ENCODE measurements at regions not wholly inside any gene's neighbourhood (a gene's known extent, or its start where the extent isn't known, plus 50 kb on each side); places are given as distances from the start of the nearest gene placed in this dataset.

DNA sequence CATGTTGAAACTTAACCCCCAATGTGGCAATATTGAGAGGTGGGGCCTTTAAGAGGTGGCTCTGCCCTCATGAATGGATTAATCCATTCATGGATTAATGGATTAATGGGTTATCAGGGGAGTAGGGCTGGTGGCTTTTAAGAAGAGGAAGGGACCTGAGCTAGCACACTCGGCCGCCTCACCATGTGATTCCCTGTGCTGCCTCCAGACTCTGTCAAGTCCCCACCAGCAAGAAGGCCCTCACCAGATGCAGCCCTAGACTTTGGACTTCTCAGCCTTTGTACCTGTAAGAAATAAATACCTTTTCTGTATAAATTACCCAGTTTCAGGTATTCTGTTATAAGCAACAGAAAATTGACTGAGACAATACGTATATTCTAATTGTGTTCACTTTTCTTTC is 272.2 kb upstream of the DMRT1 start:
- TF ChIP-seq, protein P1, sequence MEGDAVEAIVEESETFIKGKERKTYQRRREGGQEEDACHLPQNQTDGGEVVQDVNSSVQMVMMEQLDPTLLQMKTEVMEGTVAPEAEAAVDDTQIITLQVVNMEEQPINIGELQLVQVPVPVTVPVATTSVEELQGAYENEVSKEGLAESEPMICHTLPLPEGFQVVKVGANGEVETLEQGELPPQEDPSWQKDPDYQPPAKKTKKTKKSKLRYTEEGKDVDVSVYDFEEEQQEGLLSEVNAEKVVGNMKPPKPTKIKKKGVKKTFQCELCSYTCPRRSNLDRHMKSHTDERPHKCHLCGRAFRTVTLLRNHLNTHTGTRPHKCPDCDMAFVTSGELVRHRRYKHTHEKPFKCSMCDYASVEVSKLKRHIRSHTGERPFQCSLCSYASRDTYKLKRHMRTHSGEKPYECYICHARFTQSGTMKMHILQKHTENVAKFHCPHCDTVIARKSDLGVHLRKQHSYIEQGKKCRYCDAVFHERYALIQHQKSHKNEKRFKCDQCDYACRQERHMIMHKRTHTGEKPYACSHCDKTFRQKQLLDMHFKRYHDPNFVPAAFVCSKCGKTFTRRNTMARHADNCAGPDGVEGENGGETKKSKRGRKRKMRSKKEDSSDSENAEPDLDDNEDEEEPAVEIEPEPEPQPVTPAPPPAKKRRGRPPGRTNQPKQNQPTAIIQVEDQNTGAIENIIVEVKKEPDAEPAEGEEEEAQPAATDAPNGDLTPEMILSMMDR (conservative IDR thresholded peaks at IDR 0.05 in 1 of 2, IDR thresholded peaks at IDR 0.05 in 1 of 2; ENCODE audit: low read depth in 1 of 2, low read length in 2 of 2): no peak
- TF ChIP-seq EZH2 (IDR thresholded peaks at IDR 0.05; ENCODE audit: low read length, missing control alignments): no peak

Measured in fibroblast of lung (primary cell).